SK-N-SH treated with all-trans-retinoic acid at 6 μM for 48 hours (cell line): ENCODE measurements at regions not wholly inside any gene's neighbourhood (a gene's known extent, or its start where the extent isn't known, plus 50 kb on each side); places are given as distances from the start of the nearest gene placed in this dataset.

ENCODE experiments used
- ARNTL ChIP-seq: fragments of 450-650 bp; formaldehyde crosslinking; IDR thresholded peaks from 2 replicates; pipeline ENCODE4 v1.5.0; 2020; ENCODE audit warnings: low read depth, mild to moderate bottlenecking, moderate library complexity, borderline replicate concordance
- ESRRG ChIP-seq: fragments of 250-450 bp; sonication (Bioruptor Pico); IDR thresholded peaks from 2 replicates; pipeline ENCODE4 v1.6.1; 2021; ENCODE audit warnings: mild to moderate bottlenecking
- ISL1 ChIP-seq: fragments of 250-450 bp; sonication (Bioruptor Pico); IDR thresholded peaks from 2 replicates; pipeline ENCODE4 v2.1.2; 2022; ENCODE audit warnings: mild to moderate bottlenecking, moderate library complexity
- OSR1 ChIP-seq: fragments of 250-450 bp; sonication (Bioruptor Pico); IDR thresholded peaks from 2 replicates; pipeline ENCODE4 v1.8.0; 2022; ENCODE audit warnings: moderate library complexity, mild to moderate bottlenecking, inconsistent platforms
- POU6F1 ChIP-seq: fragments of 250-450 bp; sonication (Bioruptor Pico); IDR thresholded peaks from 2 replicates; pipeline ENCODE4 v1.8.0; 2021; ENCODE audit warnings: low read depth, mild to moderate bottlenecking, moderate library complexity, borderline replicate concordance
- PPARA ChIP-seq: fragments of 250-450 bp; sonication (Bioruptor Pico); IDR thresholded peaks from 2 replicates; pipeline ENCODE4 v1.5.0; 2020; ENCODE audit warnings: mild to moderate bottlenecking, borderline replicate concordance
- RARB ChIP-seq: fragments of 250-450 bp; sonication (Bioruptor Pico); IDR thresholded peaks from 2 replicates; pipeline ENCODE4 v1.8.0; 2021; ENCODE audit warnings: mild to moderate bottlenecking, moderate library complexity
- TCF4 ChIP-seq: fragments of 250-450 bp; sonication (Bioruptor Pico); IDR thresholded peaks from 2 replicates; pipeline ENCODE4 v1.8.0; 2021; ENCODE audit warnings: mild to moderate bottlenecking, moderate library complexity, borderline replicate concordance
- TOX ChIP-seq: fragments of 250-450 bp; sonication (Bioruptor Pico); IDR thresholded peaks from 2 replicates; pipeline ENCODE4 v1.8.0; 2021; ENCODE audit warnings: mild to moderate bottlenecking, moderate library complexity, borderline replicate concordance
- ZNF565 ChIP-seq: fragments of 450-650 bp; formaldehyde crosslinking; conservative IDR thresholded peaks from 2 replicates; pipeline ENCODE4 v1.5.0; 2020; ENCODE audit warnings: low read depth, mild to moderate bottlenecking, moderate library complexity
- ZNF70 ChIP-seq: fragments of 450-650 bp; formaldehyde crosslinking; IDR thresholded peaks from 2 replicates; pipeline ENCODE4 v1.5.0; 2020; ENCODE audit warnings: mild to moderate bottlenecking, moderate library complexity
- ZNF8 ChIP-seq: fragments of 450-650 bp; formaldehyde crosslinking; IDR thresholded peaks from 2 replicates; pipeline ENCODE4 v1.5.0; 2020; ENCODE audit warnings: mild to moderate bottlenecking, moderate library complexity
- TF ChIP-seq, protein P1 (sequence below): fragments of 250-450 bp; sonication (Bioruptor Pico); IDR thresholded peaks from 2 replicates; pipeline ENCODE4 v1.8.0; 2020; ENCODE audit warnings: mild to moderate bottlenecking, moderate library complexity, borderline replicate concordance
- TF ChIP-seq, protein P2 (sequence below): fragments of 250-450 bp; sonication (Bioruptor Pico); IDR thresholded peaks from 2 replicates; pipeline ENCODE4 v1.5.1; 2020; ENCODE audit warnings: low read depth, mild to moderate bottlenecking, moderate library complexity

DNA sequence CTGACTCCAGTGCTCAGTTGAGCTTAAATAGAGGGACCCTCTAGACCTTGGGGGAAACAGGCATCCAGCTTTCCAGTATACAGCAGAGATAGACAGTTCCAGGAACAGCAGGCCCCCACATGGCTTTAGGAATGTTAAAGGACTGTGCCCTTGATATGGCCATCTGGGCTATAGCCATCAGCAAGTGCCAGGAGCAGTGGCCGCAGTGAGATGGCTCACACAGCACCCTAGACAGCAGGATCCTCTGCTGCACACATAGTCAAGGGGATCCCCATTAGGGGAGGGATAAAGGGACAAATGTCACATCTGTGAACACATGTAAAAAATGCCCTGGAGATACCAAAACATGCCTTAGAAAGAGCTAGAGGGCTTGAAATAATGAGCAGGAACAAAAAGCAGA lies 213.4 kb downstream of the PTH2R start:
- TF ChIP-seq, protein P1, sequence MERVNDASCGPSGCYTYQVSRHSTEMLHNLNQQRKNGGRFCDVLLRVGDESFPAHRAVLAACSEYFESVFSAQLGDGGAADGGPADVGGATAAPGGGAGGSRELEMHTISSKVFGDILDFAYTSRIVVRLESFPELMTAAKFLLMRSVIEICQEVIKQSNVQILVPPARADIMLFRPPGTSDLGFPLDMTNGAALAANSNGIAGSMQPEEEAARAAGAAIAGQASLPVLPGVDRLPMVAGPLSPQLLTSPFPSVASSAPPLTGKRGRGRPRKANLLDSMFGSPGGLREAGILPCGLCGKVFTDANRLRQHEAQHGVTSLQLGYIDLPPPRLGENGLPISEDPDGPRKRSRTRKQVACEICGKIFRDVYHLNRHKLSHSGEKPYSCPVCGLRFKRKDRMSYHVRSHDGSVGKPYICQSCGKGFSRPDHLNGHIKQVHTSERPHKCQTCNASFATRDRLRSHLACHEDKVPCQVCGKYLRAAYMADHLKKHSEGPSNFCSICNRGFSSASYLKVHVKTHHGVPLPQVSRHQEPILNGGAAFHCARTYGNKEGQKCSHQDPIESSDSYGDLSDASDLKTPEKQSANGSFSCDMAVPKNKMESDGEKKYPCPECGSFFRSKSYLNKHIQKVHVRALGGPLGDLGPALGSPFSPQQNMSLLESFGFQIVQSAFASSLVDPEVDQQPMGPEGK (CRISPR knock-in tag) = no peak
- TF ChIP-seq TOX (CRISPR knock-in tag) (no peak), POU6F1 (CRISPR knock-in tag) (no peak), ZNF70 (no peak), ARNTL (CRISPR knock-in tag) (no peak), ESRRG (CRISPR knock-in tag) (no peak), ZNF565 (CRISPR knock-in tag) (no peak), OSR1 (no peak), ZNF8 (CRISPR knock-in tag) (no peak), RARB (no peak), ISL1 (no peak), PPARA (CRISPR knock-in tag) (no peak), TCF4 (CRISPR knock-in tag) (0 out of 2 replicates have a peak, but pooled peaks have one; percentile 14)
- TF ChIP-seq, protein P2, sequence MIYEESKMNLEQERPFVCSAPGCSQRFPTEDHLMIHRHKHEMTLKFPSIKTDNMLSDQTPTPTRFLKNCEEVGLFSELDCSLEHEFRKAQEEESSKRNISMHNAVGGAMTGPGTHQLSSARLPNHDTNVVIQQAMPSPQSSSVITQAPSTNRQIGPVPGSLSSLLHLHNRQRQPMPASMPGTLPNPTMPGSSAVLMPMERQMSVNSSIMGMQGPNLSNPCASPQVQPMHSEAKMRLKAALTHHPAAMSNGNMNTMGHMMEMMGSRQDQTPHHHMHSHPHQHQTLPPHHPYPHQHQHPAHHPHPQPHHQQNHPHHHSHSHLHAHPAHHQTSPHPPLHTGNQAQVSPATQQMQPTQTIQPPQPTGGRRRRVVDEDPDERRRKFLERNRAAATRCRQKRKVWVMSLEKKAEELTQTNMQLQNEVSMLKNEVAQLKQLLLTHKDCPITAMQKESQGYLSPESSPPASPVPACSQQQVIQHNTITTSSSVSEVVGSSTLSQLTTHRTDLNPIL (CRISPR knock-in tag) = no peak
